OCI-LY3 (cell line): ENCODE measurements at regions not wholly inside any gene's neighbourhood (a gene's known extent, or its start where the extent isn't known, plus 50 kb on each side); places are given as distances from the start of the nearest gene placed in this dataset.

Source experiments
- H2AFZ ChIP-seq: fragments of 200-600, 300-600 bp; shearing (Covaris generic); 2 replicates; pipeline ENCODE4 v1.6.0; 2014; ENCODE audit warnings: antibody characterized with exemption, low read depth, low read length
- H3K27ac ChIP-seq: fragments of 200-600, 300-600 bp; sonication (generic); 2 replicates; pipeline ENCODE4 v1.5.1; 2014; ENCODE audit warnings: mild to moderate bottlenecking, low read length, moderate library complexity, mixed read lengths
- H3K27me3 ChIP-seq: fragments of 200-600, 300-600 bp; sonication (generic); 2 replicates; pipeline ENCODE4 v1.6.1; 2014; ENCODE audit warnings: low read depth, low read length, mixed read lengths
- H3K36me3 ChIP-seq: fragments of 200-600, 300-600 bp; sonication (generic); replicated peaks from 2 replicates; pipeline ENCODE3; 2014; ENCODE audit warnings: low read depth, low read length, mixed read lengths
- H3K4me1 ChIP-seq: fragments of 300-600, 200-600 bp; sonication (generic); 2 replicates; pipeline ENCODE4 v1.6.1; 2014; ENCODE audit warnings: low read length, mixed read lengths
- H3K4me2 ChIP-seq: fragments of 200-600, 300-600 bp; sonication (generic); 2 replicates; pipeline ENCODE4 v1.6.1; 2014; ENCODE audit warnings: low read length, mixed read lengths
- H3K4me3 ChIP-seq: fragments of 300-600, 200-600 bp; sonication (generic); 2 replicates; pipeline ENCODE4 v1.5.1; 2014; ENCODE audit warnings: antibody characterized with exemption, mild to moderate bottlenecking, low read length, moderate library complexity
- H3K79me2 ChIP-seq: fragments of 300-600, 200-600 bp; shearing (Covaris generic); 2 replicates; pipeline ENCODE4 v1.6.1; 2014; ENCODE audit warnings: mild to moderate bottlenecking, low read length, mixed read lengths
- H3K9ac ChIP-seq: fragments of 300-600, 200-600 bp; shearing (Covaris generic); 2 replicates; pipeline ENCODE4 v1.6.0; 2014; ENCODE audit warnings: mild to moderate bottlenecking, low read length, moderate library complexity
- H3K9me3 ChIP-seq: fragments of 200-600, 300-600 bp; shearing (Covaris generic); 2 replicates; pipeline ENCODE4 v1.6.1; 2014; ENCODE audit warnings: low read length, mixed read lengths; ENCODE audit not compliant: insufficient read depth
- H4K20me1 ChIP-seq: fragments of 200-600, 300-600 bp; sonication (generic); 2 replicates; pipeline ENCODE4 v1.6.1; 2016; ENCODE audit warnings: low read length, mixed read lengths; ENCODE audit not compliant: insufficient read depth
- EZH2phosphoT487 ChIP-seq: fragments of 200-600 bp; shearing (Covaris generic); IDR thresholded peaks from 2 replicates; pipeline ENCODE4 v1.6.1; 2018; ENCODE audit warnings: antibody characterized with exemption, mixed run types, low read depth
- TF ChIP-seq, protein P1 (sequence below): fragments of 200-600, 300-600 bp; sonication (generic); IDR thresholded peaks from 2 replicates; pipeline ENCODE4 v1.5.1; 2014; ENCODE audit warnings: antibody characterized with exemption, low read length, low read depth

DNA sequence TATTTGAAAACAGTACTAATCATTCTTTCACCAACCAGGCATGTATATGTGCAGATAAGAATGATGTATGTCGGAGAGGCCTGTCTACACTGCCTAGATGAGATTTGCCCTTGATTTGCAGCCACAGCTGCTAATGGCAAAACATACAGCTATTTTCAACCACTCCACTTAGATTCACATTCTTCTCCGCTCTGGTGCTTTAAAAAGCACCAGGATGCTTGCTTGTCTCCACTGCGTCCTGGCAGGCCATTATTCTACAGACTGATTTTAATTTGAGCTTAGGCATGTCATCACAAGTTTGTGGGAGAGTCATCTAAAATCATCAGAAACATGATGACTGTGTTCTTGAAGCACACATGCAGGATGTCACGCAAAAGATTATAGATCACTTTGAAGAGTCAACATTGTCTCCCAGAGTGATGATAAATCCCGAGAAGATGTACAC, 119.0 kb upstream of the NRIP1 start:
- Histone ChIP-seq H3K27me3 (no peaks in the 10 kb centered on the region), H4K20me1 (no peaks in the 10 kb centered on the region), H3K36me3 (no peaks in the 10 kb centered on the region), H3K4me1 (no peaks in the 10 kb centered on the region), H3K79me2 (no peaks in the 10 kb centered on the region), H3K9me3 (no peaks in the 10 kb centered on the region), H3K4me2 (no peak overlapping the region), H2AFZ (no peak overlapping the region), H3K27ac (no peak overlapping the region), H3K4me3 (no peak overlapping the region), H3K9ac (no peak overlapping the region)
- TF ChIP-seq, protein P1, sequence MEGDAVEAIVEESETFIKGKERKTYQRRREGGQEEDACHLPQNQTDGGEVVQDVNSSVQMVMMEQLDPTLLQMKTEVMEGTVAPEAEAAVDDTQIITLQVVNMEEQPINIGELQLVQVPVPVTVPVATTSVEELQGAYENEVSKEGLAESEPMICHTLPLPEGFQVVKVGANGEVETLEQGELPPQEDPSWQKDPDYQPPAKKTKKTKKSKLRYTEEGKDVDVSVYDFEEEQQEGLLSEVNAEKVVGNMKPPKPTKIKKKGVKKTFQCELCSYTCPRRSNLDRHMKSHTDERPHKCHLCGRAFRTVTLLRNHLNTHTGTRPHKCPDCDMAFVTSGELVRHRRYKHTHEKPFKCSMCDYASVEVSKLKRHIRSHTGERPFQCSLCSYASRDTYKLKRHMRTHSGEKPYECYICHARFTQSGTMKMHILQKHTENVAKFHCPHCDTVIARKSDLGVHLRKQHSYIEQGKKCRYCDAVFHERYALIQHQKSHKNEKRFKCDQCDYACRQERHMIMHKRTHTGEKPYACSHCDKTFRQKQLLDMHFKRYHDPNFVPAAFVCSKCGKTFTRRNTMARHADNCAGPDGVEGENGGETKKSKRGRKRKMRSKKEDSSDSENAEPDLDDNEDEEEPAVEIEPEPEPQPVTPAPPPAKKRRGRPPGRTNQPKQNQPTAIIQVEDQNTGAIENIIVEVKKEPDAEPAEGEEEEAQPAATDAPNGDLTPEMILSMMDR: no peak
- no peak for TF ChIP-seq EZH2phosphoT487

DNA sequence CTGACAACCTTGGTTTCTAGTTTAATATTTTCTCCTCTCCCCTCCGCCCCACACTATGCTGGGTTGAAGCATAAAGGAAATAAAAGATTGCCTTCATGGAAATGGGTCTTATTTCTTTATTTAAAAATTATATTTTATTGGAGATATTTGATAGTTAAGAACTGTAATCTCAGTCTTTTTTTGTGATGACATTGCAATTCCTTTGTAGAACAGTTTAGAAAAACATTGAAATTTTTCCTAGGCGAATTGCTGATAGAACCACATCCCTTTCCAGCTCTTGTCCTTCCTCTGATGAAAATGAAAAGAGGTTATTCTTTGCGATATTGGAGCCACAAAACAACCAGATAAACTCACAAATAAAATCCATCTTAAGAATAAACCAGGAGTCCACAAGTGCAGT, 125.6 kb upstream of the NRIP1 start:
- no peak overlapping the region for H3K4me2 ChIP-seq

DNA sequence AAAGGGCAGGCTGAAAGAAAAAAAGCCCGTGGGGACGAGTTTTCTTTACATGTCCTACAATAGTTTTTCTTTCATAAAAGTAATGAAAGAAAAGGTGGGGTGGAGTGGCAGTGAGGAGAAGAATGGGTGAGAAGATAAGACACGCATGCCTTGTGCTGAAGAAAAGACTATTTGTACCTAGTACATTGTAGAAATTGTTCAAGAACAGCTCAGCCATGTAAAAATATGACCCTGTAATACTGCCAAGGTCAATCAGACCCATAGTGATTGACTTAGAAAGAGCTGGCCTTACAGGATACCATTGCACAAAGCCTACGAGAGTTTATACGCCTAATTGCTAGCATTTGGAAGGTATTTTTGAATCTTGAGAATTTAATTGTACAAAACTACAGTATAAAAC, 126.0 kb upstream of the NRIP1 start:
- Histone ChIP-seq H3K27me3 (no peaks in the 10 kb centered on the region; the same call in 1 of the 2 replicates), H3K79me2 (no peaks in the 10 kb centered on the region), H4K20me1 (no peaks in the 10 kb centered on the region), H3K4me1 (no peaks in the 10 kb centered on the region), H3K9ac (no peak overlapping the region), H3K36me3 (no peaks in the 10 kb centered on the region), H3K4me3 (no peak overlapping the region), H3K9me3 (no peaks in the 10 kb centered on the region), H2AFZ (no peak overlapping the region), H3K27ac (no peak overlapping the region), H3K4me2 (no peak overlapping the region)
- TF ChIP-seq, protein P1: no peak
- no peak for TF ChIP-seq EZH2phosphoT487

More for the DNA sequence above, 125.6 kb upstream of the NRIP1 start:
- no peaks in the 10 kb centered on the region; the same call in 1 of the 2 replicates for H3K27me3 ChIP-seq
- H3K9ac ChIP-seq: no peak overlapping the region
- TF ChIP-seq, protein P1: no peak
- no peak for TF ChIP-seq EZH2phosphoT487
- no peak overlapping the region for H2AFZ ChIP-seq
- no peaks in the 10 kb centered on the region for H3K9me3 ChIP-seq
- no peaks in the 10 kb centered on the region for H3K79me2 ChIP-seq
- no peaks in the 10 kb centered on the region for H4K20me1 ChIP-seq
- H3K4me3 ChIP-seq: no peak overlapping the region
- no peaks in the 10 kb centered on the region for H3K4me1 ChIP-seq
- H3K36me3 ChIP-seq: no peaks in the 10 kb centered on the region
- H3K27ac ChIP-seq: no peak overlapping the region

DNA sequence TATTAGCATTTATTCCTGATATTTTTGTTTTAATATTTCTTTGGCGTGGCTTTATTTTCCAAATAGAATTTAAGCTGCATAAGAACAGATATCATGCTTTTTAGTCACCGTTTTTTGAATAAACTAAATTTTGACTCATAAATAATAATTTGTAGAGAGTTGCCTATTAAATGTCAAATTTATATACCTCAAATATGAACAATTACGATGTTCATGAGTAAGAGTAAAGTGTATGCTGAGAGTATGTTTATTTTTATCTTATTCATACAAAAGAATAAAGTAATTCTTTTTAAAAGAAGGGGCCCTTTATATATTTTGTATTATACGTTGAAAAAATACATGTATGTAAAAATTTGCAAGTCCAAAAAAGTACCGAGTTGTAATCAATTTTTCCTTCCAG, 126.5 kb upstream of the NRIP1 start:
- TF ChIP-seq EZH2phosphoT487: no peak
- TF ChIP-seq, protein P1: no peak
- no peak overlapping the region for H3K4me3 ChIP-seq
- no peak overlapping the region for H3K27ac ChIP-seq
- H4K20me1 ChIP-seq: no peaks in the 10 kb centered on the region
- H3K4me1 ChIP-seq: no peaks in the 10 kb centered on the region
- H3K9ac ChIP-seq: no peak overlapping the region
- H3K79me2 ChIP-seq: no peaks in the 10 kb centered on the region
- no peak overlapping the region for H2AFZ ChIP-seq
- no peaks in the 10 kb centered on the region for H3K36me3 ChIP-seq
- no peaks in the 10 kb centered on the region; the same call in 1 of the 2 replicates for H3K27me3 ChIP-seq
- H3K9me3 ChIP-seq: no peaks in the 10 kb centered on the region
- no peak overlapping the region for H3K4me2 ChIP-seq
